ENCODE measurements at regions not wholly inside any gene's neighbourhood (a gene's known extent, or its start where the extent isn't known, plus 50 kb on each side); places are given as distances from the start of the nearest gene placed in this dataset.
"Not testable (repeated sequence)": the region's sequence is repeated elsewhere in the genome, so short reads cannot be mapped to it uniquely, and the experiment has no call there.

DNA sequence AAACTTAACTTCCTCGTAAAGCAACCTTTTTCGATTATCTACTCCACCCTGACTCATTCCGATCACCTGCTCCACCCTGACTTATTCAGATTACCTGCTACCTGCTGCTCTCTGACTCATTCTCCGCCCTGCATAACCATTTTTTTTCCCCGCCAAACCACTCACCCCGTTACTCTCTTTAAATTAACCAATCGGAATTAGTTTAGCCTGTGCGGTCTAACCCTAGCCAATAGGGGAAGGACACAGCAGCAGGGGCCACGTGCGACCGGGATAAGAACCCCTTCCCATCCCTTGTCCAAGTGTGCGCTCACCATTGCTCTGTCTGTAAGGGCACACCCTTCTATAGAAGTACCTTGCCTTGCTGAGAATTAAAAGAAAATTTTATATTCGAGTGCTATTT is 75.5 kb upstream of the UBASH3B start:
- not testable (repeated sequence) for H3K4me3 ChIP-seq (ENCODE audit: low read length); H3K4me1 ChIP-seq (ENCODE audit: control insufficient read depth, insufficient read depth, low read length); H3K27me3 ChIP-seq (replicated peaks; ENCODE audit: control insufficient read depth, insufficient read depth, low read length); H3K9ac ChIP-seq (ENCODE audit: low read length); H3K9me3 ChIP-seq (ENCODE audit: control insufficient read depth, low read length); H3K36me3 ChIP-seq (ENCODE audit: control insufficient read depth, insufficient read depth, low read length, severe bottlenecking); DNase-seq (ENCODE audit: low read depth)

- Histone ChIP-seq H3K4me1 (ENCODE audit: control insufficient read depth, insufficient read depth, low read length) (peaks cover 4% of the 10 kb centered on the region), H3K4me3 (ENCODE audit: low read length) (no peak overlapping the region), H3K9ac (ENCODE audit: low read length) (no peak overlapping the region), H3K9me3 (ENCODE audit: control insufficient read depth, low read length) (no peaks in the 10 kb centered on the region), H3K27me3 (replicated peaks; ENCODE audit: control insufficient read depth, insufficient read depth, low read length) (no peaks in the 10 kb centered on the region), H3K36me3 (ENCODE audit: control insufficient read depth, insufficient read depth, low read length, severe bottlenecking) (no peaks in the 10 kb centered on the region)
- no peak for DNase-seq (ENCODE audit: low read depth)
These were observed 77.2 kb upstream of the UBASH3B start for GRCh38 chr11:122578171-122578825.

- H3K27me3 ChIP-seq (replicated peaks; ENCODE audit: control insufficient read depth, insufficient read depth, low read length): peaks cover 16% of the 10 kb centered on the region
These were observed 82.9 kb upstream of the UBASH3B start for GRCh38 chr11:122572592-122572991.

GRCh38 chr11:122563761-122564160 is 91.8 kb upstream of the UBASH3B start:
- Histone ChIP-seq H3K27me3 (replicated peaks; ENCODE audit: control insufficient read depth, insufficient read depth, low read length) (peaks cover 12% of the 10 kb centered on the region), H3K4me3 (ENCODE audit: low read length) (no peak overlapping the region), H3K36me3 (ENCODE audit: control insufficient read depth, insufficient read depth, low read length, severe bottlenecking) (no peaks in the 10 kb centered on the region), H3K4me1 (ENCODE audit: control insufficient read depth, insufficient read depth, low read length) (no peaks in the 10 kb centered on the region), H3K9ac (ENCODE audit: low read length) (no peak overlapping the region), H3K9me3 (ENCODE audit: control insufficient read depth, low read length) (no peaks in the 10 kb centered on the region)
- DNase-seq (ENCODE audit: low read depth): no peak

More at GRCh38 chr11:122572592-122572991, 82.9 kb upstream of the UBASH3B start:
- no peak for DNase-seq (ENCODE audit: low read depth)
- H3K4me3 ChIP-seq (ENCODE audit: low read length): no peak overlapping the region
- H3K9ac ChIP-seq (ENCODE audit: low read length): no peak overlapping the region
- no peaks in the 10 kb centered on the region for H3K9me3 ChIP-seq (ENCODE audit: control insufficient read depth, low read length)
- H3K36me3 ChIP-seq (ENCODE audit: control insufficient read depth, insufficient read depth, low read length, severe bottlenecking): no peaks in the 10 kb centered on the region
- no peaks in the 10 kb centered on the region for H3K4me1 ChIP-seq (ENCODE audit: control insufficient read depth, insufficient read depth, low read length)

GRCh38 chr11:122559734-122560382 is 95.7 kb upstream of the UBASH3B start:
- Histone ChIP-seq H3K27me3 (replicated peaks; ENCODE audit: control insufficient read depth, insufficient read depth, low read length) (peaks cover 18% of the 10 kb centered on the region), H3K36me3 (ENCODE audit: control insufficient read depth, insufficient read depth, low read length, severe bottlenecking) (no peaks in the 10 kb centered on the region), H3K9ac (ENCODE audit: low read length) (no peak overlapping the region), H3K4me3 (ENCODE audit: low read length) (no peak overlapping the region), H3K4me1 (ENCODE audit: control insufficient read depth, insufficient read depth, low read length) (no peaks in the 10 kb centered on the region), H3K9me3 (ENCODE audit: control insufficient read depth, low read length) (no peaks in the 10 kb centered on the region)
- DNase-seq (ENCODE audit: low read depth): no peak

- peaks cover 13% of the 10 kb centered on the region for H3K27me3 ChIP-seq (replicated peaks; ENCODE audit: control insufficient read depth, insufficient read depth, low read length)
- DNase-seq (ENCODE audit: low read depth): not testable (repeated sequence)
These were observed 96.3 kb upstream of the UBASH3B start for GRCh38 chr11:122559218-122559617.

DNA sequence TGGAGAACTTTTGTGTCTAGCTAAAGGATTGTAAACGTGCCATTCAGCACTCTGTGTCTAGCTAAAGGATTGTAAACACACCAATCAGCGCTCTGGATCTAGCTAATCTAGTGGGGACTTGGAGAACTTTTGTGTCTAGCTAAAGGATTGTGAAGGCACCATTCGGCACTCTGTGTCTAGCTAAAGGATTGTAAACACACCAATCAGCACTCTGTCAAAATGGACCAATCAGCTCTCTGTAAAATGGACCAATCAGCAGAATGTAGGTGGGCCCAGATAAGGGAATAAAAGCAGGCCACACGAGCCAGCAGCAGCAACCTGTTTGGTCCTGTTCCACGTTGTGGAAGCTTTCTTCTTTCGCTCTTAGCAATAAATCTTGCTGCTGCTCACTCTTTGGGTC is 98.4 kb upstream of the UBASH3B start:
- Histone ChIP-seq H3K4me3 (ENCODE audit: low read length) (peak overlapping the region; percentile 71), H3K27me3 (replicated peaks; ENCODE audit: control insufficient read depth, insufficient read depth, low read length) (peaks cover 10% of the 10 kb centered on the region)
- not testable (repeated sequence) for H3K36me3 ChIP-seq (ENCODE audit: control insufficient read depth, insufficient read depth, low read length, severe bottlenecking); H3K9me3 ChIP-seq (ENCODE audit: control insufficient read depth, low read length); H3K4me1 ChIP-seq (ENCODE audit: control insufficient read depth, insufficient read depth, low read length); H3K9ac ChIP-seq (ENCODE audit: low read length); DNase-seq (ENCODE audit: low read depth)

More at GRCh38 chr11:122559218-122559617, 96.3 kb upstream of the UBASH3B start:
- not testable (repeated sequence) for H3K36me3 ChIP-seq (ENCODE audit: control insufficient read depth, insufficient read depth, low read length, severe bottlenecking); H3K9me3 ChIP-seq (ENCODE audit: control insufficient read depth, low read length); H3K4me3 ChIP-seq (ENCODE audit: low read length); H3K9ac ChIP-seq (ENCODE audit: low read length); H3K4me1 ChIP-seq (ENCODE audit: control insufficient read depth, insufficient read depth, low read length)

DNA sequence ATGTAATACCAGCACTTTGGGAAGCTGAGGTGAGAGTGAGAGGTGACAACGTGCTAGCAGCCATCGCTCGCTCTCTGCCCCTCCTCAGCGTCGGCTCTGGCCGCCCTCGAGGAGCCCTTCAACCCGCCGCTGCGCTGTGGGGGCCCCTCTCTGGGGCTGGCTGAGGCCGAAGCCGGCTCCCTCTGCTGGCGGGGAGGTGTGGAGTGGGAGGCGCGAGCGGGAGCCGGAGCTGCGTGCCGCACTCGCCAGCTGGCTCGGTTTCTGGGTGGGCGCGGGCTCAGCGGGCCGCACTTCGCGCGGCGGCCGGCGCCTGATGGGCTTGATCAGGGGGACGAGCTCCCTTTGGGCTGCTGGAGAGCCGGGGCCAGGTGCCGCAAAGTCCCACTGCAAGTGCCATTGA is 98.9 kb upstream of the UBASH3B start:
- H3K9me3 ChIP-seq (ENCODE audit: control insufficient read depth, low read length): no peaks in the 10 kb centered on the region
- peaks cover 10% of the 10 kb centered on the region for H3K27me3 ChIP-seq (replicated peaks; ENCODE audit: control insufficient read depth, insufficient read depth, low read length)
- H3K9ac ChIP-seq (ENCODE audit: low read length): peak overlapping the region; percentile 42
- H3K4me3 ChIP-seq (ENCODE audit: low read length): peak overlapping the region; percentile 71
- peak; percentile 38 for DNase-seq (ENCODE audit: low read depth)
- H3K36me3 ChIP-seq (ENCODE audit: control insufficient read depth, insufficient read depth, low read length, severe bottlenecking): no peaks in the 10 kb centered on the region
- no peaks in the 10 kb centered on the region for H3K4me1 ChIP-seq (ENCODE audit: control insufficient read depth, insufficient read depth, low read length)

- H3K9me3 ChIP-seq (ENCODE audit: control insufficient read depth, low read length): peaks cover 69% of the 10 kb centered on the region
- H3K4me3 ChIP-seq (ENCODE audit: low read length): no peak overlapping the region
- no peak overlapping the region for H3K9ac ChIP-seq (ENCODE audit: low read length)
- H3K4me1 ChIP-seq (ENCODE audit: control insufficient read depth, insufficient read depth, low read length): no peaks in the 10 kb centered on the region
- DNase-seq (ENCODE audit: low read depth): no peak
- H3K27me3 ChIP-seq (replicated peaks; ENCODE audit: control insufficient read depth, insufficient read depth, low read length): peaks cover 6% of the 10 kb centered on the region
- no peaks in the 10 kb centered on the region for H3K36me3 ChIP-seq (ENCODE audit: control insufficient read depth, insufficient read depth, low read length, severe bottlenecking)
These were observed 117.5 kb upstream of the UBASH3B start for GRCh38 chr11:122538060-122538459.

DNA sequence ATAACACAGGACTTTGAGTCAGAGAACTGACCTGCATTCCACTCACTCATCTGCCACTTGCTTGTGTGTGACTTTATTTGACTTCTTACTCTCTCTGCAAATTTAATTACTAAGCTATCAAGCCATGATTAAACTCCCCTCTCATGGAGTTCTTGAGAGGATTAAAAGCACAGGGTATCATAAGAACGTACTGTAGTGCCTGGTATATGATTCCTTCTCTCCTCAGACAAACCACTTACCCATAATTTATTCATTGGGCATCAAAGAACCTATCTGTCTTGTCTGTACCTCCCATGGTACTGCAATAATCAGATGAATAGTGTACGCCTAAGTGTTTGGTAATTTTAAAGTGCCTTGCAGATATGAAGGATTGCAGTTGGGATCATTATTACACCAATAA is 130.6 kb upstream of the UBASH3B start:
- H3K9me3 ChIP-seq (ENCODE audit: control insufficient read depth, low read length): peaks cover 4% of the 10 kb centered on the region
- peaks cover 4% of the 10 kb centered on the region for H3K4me1 ChIP-seq (ENCODE audit: control insufficient read depth, insufficient read depth, low read length)
- H3K27me3 ChIP-seq (replicated peaks; ENCODE audit: control insufficient read depth, insufficient read depth, low read length): no peaks in the 10 kb centered on the region
- H3K36me3 ChIP-seq (ENCODE audit: control insufficient read depth, insufficient read depth, low read length, severe bottlenecking): no peaks in the 10 kb centered on the region
- H3K4me3 ChIP-seq (ENCODE audit: low read length): no peak overlapping the region
- DNase-seq (ENCODE audit: low read depth): no peak
- H3K9ac ChIP-seq (ENCODE audit: low read length): no peak overlapping the region

GRCh38 chr11:122523846-122524805 is 131.4 kb upstream of the UBASH3B start:
- Histone ChIP-seq H3K4me3 (ENCODE audit: low read length) (no peak overlapping the region), H3K4me1 (ENCODE audit: control insufficient read depth, insufficient read depth, low read length) (peaks cover 4% of the 10 kb centered on the region), H3K9ac (ENCODE audit: low read length) (no peak overlapping the region), H3K9me3 (ENCODE audit: control insufficient read depth, low read length) (peaks cover 4% of the 10 kb centered on the region), H3K36me3 (ENCODE audit: control insufficient read depth, insufficient read depth, low read length, severe bottlenecking) (no peaks in the 10 kb centered on the region), H3K27me3 (replicated peaks; ENCODE audit: control insufficient read depth, insufficient read depth, low read length) (no peaks in the 10 kb centered on the region)
- peak; percentile 65 for DNase-seq (ENCODE audit: low read depth)

Data from adipocyte (in vitro differentiated cells).